BLaER1 treated with 17β-estradiol and CSF1 and Interleukin-3, amounts not matched to agents 10 nM and 100 nM (cell line): ENCODE measurements at regions not wholly inside any gene's neighbourhood (a gene's known extent, or its start where the extent isn't known, plus 50 kb on each side); places are given as distances from the start of the nearest gene placed in this dataset.
"Not testable (repeated sequence)": the region's sequence is repeated elsewhere in the genome, so short reads cannot be mapped to it uniquely, and the experiment has no call there.

Experiments
- H3K27ac ChIP-seq, 11 experiments: shearing (Covaris generic); formaldehyde crosslinking; 2 replicates each; pipeline ENCODE4 v1.8.1; 2022
- H3K27me3 ChIP-seq, 11 experiments: shearing (Covaris generic); formaldehyde crosslinking; 2 replicates each; pipeline ENCODE4 v1.8.1; 2022
- H3K36me3 ChIP-seq, 11 experiments: shearing (Covaris generic); formaldehyde crosslinking; 2 replicates each; pipeline ENCODE4 v1.8.1; 2022
- H3K4me1 ChIP-seq, 10 experiments: shearing (Covaris generic); formaldehyde crosslinking; 2 replicates each; pipeline ENCODE4 v1.8.1; 2022
- H3K4me2 ChIP-seq, 11 experiments: shearing (Covaris generic); formaldehyde crosslinking; 2 replicates each; pipeline ENCODE4 v1.8.1; 2022
- H3K4me3 ChIP-seq, 10 experiments: shearing (Covaris generic); formaldehyde crosslinking; 2 replicates each; pipeline ENCODE4 v1.8.1; 2022
- H3K9ac ChIP-seq, 11 experiments: shearing (Covaris generic); formaldehyde crosslinking; 2 replicates each; pipeline ENCODE4 v1.8.1; 2022
- H3K9me3 ChIP-seq, 11 experiments: shearing (Covaris generic); formaldehyde crosslinking; replicated peaks in 1 of 11; 2 replicates each; pipeline ENCODE4 v1.8.1; 2022
- H4K20me1 ChIP-seq, 11 experiments: shearing (Covaris generic); formaldehyde crosslinking; 2 replicates each; pipeline ENCODE4 v1.8.1; 2022
- Cebpa-rat ChIP-seq, 11 experiments: shearing (Covaris generic); IDR thresholded peaks; 2 replicates each; pipeline ENCODE4 v1.8.1; 2022

GRCh38 chr12:75634244-75635222 is 123.1 kb upstream of the KRR1 start:
- H4K20me1 ChIP-seq: no peaks in the 10 kb centered on the region
- peaks cover 0 to 5% (median 0%) of the 10 kb centered on the region in 11 experiments; a peak in 1 of 22 replicates for H3K9me3 ChIP-seq
- H3K4me1 ChIP-seq: peaks cover 4 to 18% (median 9%) of the 10 kb centered on the region in 10 experiments; a peak in 15 of 20 replicates
- H3K4me3 ChIP-seq: no peak overlapping the region
- no peaks in the 10 kb centered on the region for H3K27me3 ChIP-seq
- H3K9ac ChIP-seq: no peak overlapping the region
- TF ChIP-seq Cebpa-rat (IDR thresholded peaks at IDR 0.05): no peak
- H3K27ac ChIP-seq: peak overlapping the region in 1 of 11 experiments; percentile 7; a peak in 1 of 22 replicates
- peak overlapping the region in 5 of 11 experiments; percentile 1 to 23 (median 10); a peak in 7 of 22 replicates for H3K4me2 ChIP-seq
- no peaks in the 10 kb centered on the region for H3K36me3 ChIP-seq

- Histone ChIP-seq H3K9me3 (peaks cover 0 to 5% (median 0%) of the 10 kb centered on the region in 11 experiments; a peak in 1 of 22 replicates), H4K20me1 (no peaks in the 10 kb centered on the region), H3K4me3 (no peak overlapping the region), H3K27ac (0 out of 22 replicates have a peak overlapping the region, but pooled peaks of 1 of the 11 experiments have one; percentile 7), H3K27me3 (no peaks in the 10 kb centered on the region), H3K4me2 (no peak overlapping the region), H3K4me1 (peaks cover 4 to 18% (median 9%) of the 10 kb centered on the region in 10 experiments; a peak in 15 of 20 replicates), H3K9ac (no peak overlapping the region), H3K36me3 (no peaks in the 10 kb centered on the region)
- TF ChIP-seq Cebpa-rat (IDR thresholded peaks at IDR 0.05): no peak
Observed at GRCh38 chr12:75633789-75634188, 122.4 kb upstream of the KRR1 start.

GRCh38 chr12:75632442-75632841 is 121.0 kb upstream of the KRR1 start:
- Histone ChIP-seq H3K36me3 (no peaks in the 10 kb centered on the region), H3K27me3 (no peaks in the 10 kb centered on the region), H3K4me2 (no peak overlapping the region), H3K4me1 (peaks cover 4 to 18% (median 9%) of the 10 kb centered on the region in 10 experiments; a peak in 15 of 20 replicates), H3K27ac (no peak overlapping the region), H3K9me3 (peaks cover 0 to 5% (median 0%) of the 10 kb centered on the region in 11 experiments; a peak in 1 of 22 replicates), H4K20me1 (no peaks in the 10 kb centered on the region), H3K9ac (no peak overlapping the region), H3K4me3 (no peak overlapping the region)
- TF ChIP-seq Cebpa-rat (IDR thresholded peaks at IDR 0.05): no peak

DNA sequence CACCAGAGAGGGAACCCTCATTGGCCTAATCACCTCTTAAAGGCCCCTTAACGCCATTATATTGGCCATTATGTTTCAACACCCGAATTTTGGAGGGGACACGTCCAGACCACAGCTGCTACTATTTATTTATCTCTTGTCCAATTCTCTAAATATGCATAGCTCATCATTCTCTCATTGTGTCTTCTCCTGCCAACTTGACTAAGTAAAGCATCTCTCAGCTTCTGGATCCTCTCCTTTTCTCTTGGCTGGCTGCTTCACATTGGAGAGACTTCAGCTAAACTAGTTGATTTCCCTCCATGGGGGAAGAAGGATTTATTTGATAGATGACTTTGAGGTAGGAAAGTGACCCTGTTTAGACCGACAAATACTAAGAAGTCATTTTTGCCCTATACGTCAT is 120.4 kb upstream of the KRR1 start:
- Histone ChIP-seq H3K36me3 (no peaks in the 10 kb centered on the region), H3K27ac (no peak overlapping the region), H3K9me3 (peaks cover 0 to 5% (median 0%) of the 10 kb centered on the region in 11 experiments; a peak in 1 of 22 replicates), H3K4me2 (no peak overlapping the region), H3K4me1 (peaks cover 4 to 18% (median 9%) of the 10 kb centered on the region in 10 experiments; a peak in 15 of 20 replicates), H3K9ac (no peak overlapping the region), H3K4me3 (no peak overlapping the region), H4K20me1 (no peaks in the 10 kb centered on the region), H3K27me3 (no peaks in the 10 kb centered on the region)
- no peak for TF ChIP-seq Cebpa-rat (IDR thresholded peaks at IDR 0.05)

DNA sequence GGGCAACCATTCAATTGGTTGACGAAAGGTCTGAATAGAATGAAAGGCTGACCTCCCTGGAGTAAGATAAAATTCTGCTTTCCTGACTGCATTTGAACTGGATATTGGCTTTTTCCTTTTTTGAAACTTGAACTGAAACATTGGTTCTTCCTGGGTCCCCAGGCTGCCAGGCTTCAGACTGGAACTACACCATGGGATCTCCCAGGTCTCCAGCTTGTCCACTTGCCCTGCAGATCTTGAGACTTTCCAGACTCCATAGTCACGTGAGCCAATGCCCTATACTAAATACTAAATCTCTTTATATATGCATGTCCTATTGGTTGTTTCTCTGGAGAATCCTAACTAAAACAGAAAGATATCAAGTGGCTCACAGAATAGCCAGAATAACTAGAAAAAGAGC is 118.7 kb upstream of the KRR1 start:
- Histone ChIP-seq H3K4me3 (no peak overlapping the region), H3K4me1 (peaks cover 0 to 9% (median 4%) of the 10 kb centered on the region in 10 experiments; a peak in 9 of 20 replicates), H3K4me2 (no peak overlapping the region), H3K9me3 (peaks cover 0 to 5% (median 0%) of the 10 kb centered on the region in 11 experiments; a peak in 1 of 22 replicates), H3K9ac (no peak overlapping the region), H3K27ac (no peak overlapping the region), H4K20me1 (no peaks in the 10 kb centered on the region), H3K27me3 (no peaks in the 10 kb centered on the region), H3K36me3 (no peaks in the 10 kb centered on the region)
- TF ChIP-seq Cebpa-rat (IDR thresholded peaks at IDR 0.05): no peak

- Histone ChIP-seq H3K36me3 (no peaks in the 10 kb centered on the region), H4K20me1 (no peaks in the 10 kb centered on the region), H3K9me3 (peaks cover 0 to 5% (median 0%) of the 10 kb centered on the region in 11 experiments; a peak in 1 of 22 replicates), H3K9ac (no peak overlapping the region), H3K27ac (no peak overlapping the region), H3K4me2 (no peak overlapping the region), H3K27me3 (no peaks in the 10 kb centered on the region), H3K4me3 (no peak overlapping the region), H3K4me1 (no peaks in the 10 kb centered on the region; a peak in 1 of 20 replicates)
- TF ChIP-seq Cebpa-rat (IDR thresholded peaks at IDR 0.05): no peak
Observed at GRCh38 chr12:75628916-75629315, 117.5 kb upstream of the KRR1 start.

- H3K27ac ChIP-seq: no peak overlapping the region
- no peaks in the 10 kb centered on the region for H4K20me1 ChIP-seq
- no peaks in the 10 kb centered on the region for H3K36me3 ChIP-seq
- H3K9ac ChIP-seq: no peak overlapping the region
- no peaks in the 10 kb centered on the region for H3K27me3 ChIP-seq
- no peak for TF ChIP-seq Cebpa-rat (IDR thresholded peaks at IDR 0.05)
- H3K4me3 ChIP-seq: no peak overlapping the region
- no peak overlapping the region for H3K4me2 ChIP-seq
- peaks cover 0 to 1% (median 0%) of the 10 kb centered on the region in 10 experiments; a peak in 1 of 20 replicates for H3K4me1 ChIP-seq
- H3K9me3 ChIP-seq: peaks cover 0 to 5% (median 0%) of the 10 kb centered on the region in 11 experiments; a peak in 1 of 22 replicates
Observed at GRCh38 chr12:75628511-75628910, 117.1 kb upstream of the KRR1 start.

DNA sequence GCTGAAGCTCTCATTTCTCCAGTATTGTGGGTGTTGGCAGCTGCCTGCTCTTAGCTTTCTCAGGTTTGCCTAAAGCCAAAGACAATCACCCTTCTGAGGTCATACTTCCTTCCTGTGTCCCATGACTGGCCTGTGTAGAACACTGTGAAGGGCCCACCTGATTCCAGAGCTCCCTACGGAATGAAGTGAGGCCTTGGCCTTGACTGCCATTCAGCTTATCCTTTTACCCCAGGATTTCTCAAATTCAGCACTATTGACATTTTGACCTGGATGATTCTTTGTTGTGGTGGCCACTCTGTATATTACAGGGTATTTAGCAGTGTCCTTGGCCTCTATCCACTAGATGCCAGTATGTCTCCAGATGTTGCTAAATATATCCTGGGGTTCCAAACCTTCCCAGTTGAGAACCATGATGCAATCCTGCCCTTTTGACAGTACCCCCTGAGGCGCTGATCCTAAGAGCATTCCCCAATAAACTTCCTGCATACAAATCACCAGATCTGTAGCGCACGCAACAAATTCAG is 112.3 kb upstream of the KRR1 start:
- H3K9me3 ChIP-seq: no peaks in the 10 kb centered on the region
- H3K27me3 ChIP-seq: no peaks in the 10 kb centered on the region
- H3K27ac ChIP-seq: no peak overlapping the region
- no peak overlapping the region for H3K4me3 ChIP-seq
- TF ChIP-seq Cebpa-rat (IDR thresholded peaks at IDR 0.05): no peak
- H3K9ac ChIP-seq: no peak overlapping the region
- 0 out of 20 replicates have a peak, but pooled peaks cover 0 to 3% (median 0%) of the 10 kb centered on the region in 10 experiments for H3K4me1 ChIP-seq
- no peaks in the 10 kb centered on the region for H4K20me1 ChIP-seq
- peak overlapping the region in 1 of 11 experiments; percentile 21; a peak in 1 of 22 replicates for H3K4me2 ChIP-seq
- no peaks in the 10 kb centered on the region for H3K36me3 ChIP-seq

GRCh38 chr12:75622492-75622891 is 111.1 kb upstream of the KRR1 start:
- H3K27ac ChIP-seq: no peak overlapping the region
- no peak overlapping the region for H3K4me3 ChIP-seq
- H3K9ac ChIP-seq: no peak overlapping the region

DNA sequence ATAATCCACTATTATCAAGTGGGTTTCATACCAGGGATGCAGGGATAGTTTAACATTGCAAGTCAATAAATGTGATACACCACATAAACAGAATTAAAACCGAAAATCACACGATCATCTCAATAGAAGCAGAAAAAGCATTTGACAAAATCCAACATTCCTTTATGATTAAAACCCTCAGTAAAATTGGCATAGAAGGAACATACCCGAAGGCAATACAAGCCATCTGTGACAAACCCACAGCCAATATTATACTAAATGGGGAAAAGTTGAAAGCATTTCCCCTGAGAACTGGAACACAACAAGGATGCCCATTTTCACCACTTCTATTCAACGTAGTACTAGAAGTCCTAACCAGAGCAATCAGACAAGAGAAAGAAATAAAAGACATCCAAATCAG is 103.0 kb upstream of the KRR1 start:
- H3K4me2 ChIP-seq, H3K27ac ChIP-seq, H3K9ac ChIP-seq: not testable (repeated sequence)

More at GRCh38 chr12:75622492-75622891, 111.1 kb upstream of the KRR1 start:
- Histone ChIP-seq H4K20me1 (no peaks in the 10 kb centered on the region), H3K4me1 (0 out of 20 replicates have a peak, but pooled peaks cover 0 to 3% (median 0%) of the 10 kb centered on the region in 10 experiments), H3K4me2 (no peak overlapping the region), H3K9me3 (no peaks in the 10 kb centered on the region), H3K36me3 (no peaks in the 10 kb centered on the region), H3K27me3 (no peaks in the 10 kb centered on the region)
- no peak for TF ChIP-seq Cebpa-rat (IDR thresholded peaks at IDR 0.05)

More for the DNA sequence above, 103.0 kb upstream of the KRR1 start:
- not testable (repeated sequence) for H3K4me3 ChIP-seq, H3K4me1 ChIP-seq, H3K36me3 ChIP-seq, H4K20me1 ChIP-seq, H3K27me3 ChIP-seq
- peaks cover 0 to 16% (median 0%) of the 10 kb centered on the region in 11 experiments; a peak in 8 of 22 replicates for H3K9me3 ChIP-seq
